PC-9 (cell line): ENCODE measurements at regions not wholly inside any gene's neighbourhood (a gene's known extent, or its start where the extent isn't known, plus 50 kb on each side); places are given as distances from the start of the nearest gene placed in this dataset.

Source experiments
- BruUV-seq: library from RNA; stranded (reverse); fragments of 400-500 nt; replicated peaks from 2 replicates; lab custom pipeline; 2021; lab: Mats Ljungman, UMichigan
- CTCF ChIA-PET: fragments of 300-600 bp; sonication (Branson Sonifier 250); formaldehyde crosslinking; loops from one replicate; lab custom pipeline; 2022; ENCODE audit warnings: antibody characterized with exemption; lab: Charles Lee
- POLR2A ChIA-PET: fragments of 300-600 bp; sonication (Branson Sonifier 250); formaldehyde crosslinking; loops from one replicate; lab custom pipeline; 2022; ENCODE audit warnings: antibody characterized with exemption; ENCODE audit not compliant: unreplicated experiment; lab: Charles Lee
- DNase-seq, 2 experiments: peaks; one replicate each; pipeline versions ENCODE4 v3.0.0 to v3.0.0-alpha.2; 2015 to 2022; ENCODE audit warnings: mixed read lengths in 1 of 2
- H2AFZ ChIP-seq: fragments of 200-600 bp; sonication (generic); 2 replicates; pipeline ENCODE4 v1.8.1; 2017; ENCODE audit warnings: antibody characterized with exemption
- H3F3A ChIP-seq: fragments of 200-600 bp; sonication (generic); 2 replicates; pipeline ENCODE4 v1.8.1; 2017; ENCODE audit warnings: antibody characterized with exemption, mild to moderate bottlenecking, low read depth; ENCODE audit not compliant: insufficient read depth
- H3K27ac ChIP-seq: fragments of 200-600 bp; sonication (generic); 2 replicates; pipeline ENCODE4 v1.6.1; 2016; ENCODE audit warnings: mixed run types
- H3K27me3 ChIP-seq: fragments of 200-600 bp; sonication (generic); 2 replicates; pipeline ENCODE4 v1.6.1; 2016; ENCODE audit warnings: low read depth, mixed run types; ENCODE audit not compliant: insufficient read depth
- H3K36me3 ChIP-seq: fragments of 200-600 bp; sonication (generic); 2 replicates; pipeline ENCODE4 v1.6.1; 2016; ENCODE audit warnings: low read depth, mixed run types
- H3K4me1 ChIP-seq: fragments of 200-600 bp; sonication (generic); replicated peaks from 2 replicates; pipeline ENCODE4 v1.6.1; 2016; ENCODE audit warnings: mixed run types; ENCODE audit not compliant: insufficient read depth
- H3K4me2 ChIP-seq: fragments of 200-600 bp; sonication (generic); 2 replicates; pipeline ENCODE4 v1.6.1; 2017; ENCODE audit warnings: mixed run types
- H3K4me3 ChIP-seq: fragments of 200-600 bp; sonication (generic); 2 replicates; pipeline ENCODE4 v1.6.1; 2016; ENCODE audit warnings: mixed run types
- H3K79me2 ChIP-seq: fragments of 200-600 bp; sonication (generic); 2 replicates; pipeline ENCODE4 v1.6.1; 2017; ENCODE audit warnings: low read depth, mixed run types
- H3K9me2 ChIP-seq: fragments of 200-600 bp; sonication (generic); 2 replicates; pipeline ENCODE4 v1.8.1; 2017; ENCODE audit warnings: mild to moderate bottlenecking; ENCODE audit not compliant: insufficient read depth
- H3K9me3 ChIP-seq: fragments of 200-600 bp; sonication (generic); 2 replicates; pipeline ENCODE4 v1.8.1; 2016; ENCODE audit warnings: low read depth; ENCODE audit not compliant: insufficient read depth
- H4K20me1 ChIP-seq: fragments of 200-600 bp; sonication (generic); 2 replicates; pipeline ENCODE4 v1.8.1; 2017; ENCODE audit not compliant: insufficient read depth
- CTCF ChIP-seq: fragments of 200-600 bp; sonication (generic); conservative IDR thresholded peaks from 2 replicates; pipeline ENCODE4 v1.6.1; 2017; ENCODE audit warnings: mixed run types, antibody characterized with exemption, mild to moderate bottlenecking, moderate library complexity
- EZH2 ChIP-seq: fragments of 200-600 bp; sonication (generic); IDR thresholded peaks from 2 replicates; pipeline ENCODE4 v1.8.0; 2017; ENCODE audit warnings: antibody characterized with exemption, low read depth
- intact Hi-C: fragments of 100-400 bp; cut with micrococcal nuclease; formaldehyde crosslinking; loops from one replicate; pipeline ENCODE4 v1.10.0; 2022; ENCODE audit not compliant: unreplicated experiment

GRCh38 chr6:81969011-81969410 lies 216.5 kb upstream of the TENT5A start:
- intact Hi-C loops = no loop called here
- ChIA-PET CTCF (interaction anchor here (0.7 kb wide), 1 partner anchor 563 kb away, joined by 3 read pairs; no protein-coding TSS in a partner anchor), POLR2A (no interaction called here)
- H3K4me2 ChIP-seq = no peak overlapping the region
- no peak overlapping the region for H3K4me3 ChIP-seq
- no peak overlapping the region for H2AFZ ChIP-seq
- TF ChIP-seq CTCF (no peak), EZH2 (no peak)
- no peaks in the 10 kb centered on the region for H3K27me3 ChIP-seq
- no peaks in the 10 kb centered on the region for H3K9me2 ChIP-seq
- no peak for DNase-seq
- no peaks in the 10 kb centered on the region for H3F3A ChIP-seq
- no peak overlapping the region for H3K27ac ChIP-seq
- H3K36me3 ChIP-seq = no peaks in the 10 kb centered on the region
- H3K79me2 ChIP-seq = no peaks in the 10 kb centered on the region
- H4K20me1 ChIP-seq = no peaks in the 10 kb centered on the region
- no TSS peak for BruUV-seq
- H3K9me3 ChIP-seq = no peaks in the 10 kb centered on the region
- H3K4me1 ChIP-seq = peaks cover 6% of the 10 kb centered on the region; the same call in 1 of the 2 replicates

- H3F3A ChIP-seq = no peaks in the 10 kb centered on the region
- no peak overlapping the region for H3K4me2 ChIP-seq
- ChIA-PET CTCF (no interaction called here), POLR2A (no interaction called here)
- DNase-seq = peak in 1 of 2 experiments; percentile 33
- H3K27me3 ChIP-seq = no peaks in the 10 kb centered on the region
- peaks cover 6% of the 10 kb centered on the region; the same call in 1 of the 2 replicates for H3K4me1 ChIP-seq
- H4K20me1 ChIP-seq = no peaks in the 10 kb centered on the region
- H3K9me2 ChIP-seq = no peaks in the 10 kb centered on the region
- H3K36me3 ChIP-seq = no peaks in the 10 kb centered on the region
- H3K79me2 ChIP-seq = no peaks in the 10 kb centered on the region
- H3K9me3 ChIP-seq = no peaks in the 10 kb centered on the region
- no peak overlapping the region for H3K4me3 ChIP-seq
- BruUV-seq = no TSS peak
- H3K27ac ChIP-seq = no peak overlapping the region
- H2AFZ ChIP-seq = no peak overlapping the region
- intact Hi-C loops = no loop called here
- no peak for TF ChIP-seq EZH2
- no peak for TF ChIP-seq CTCF
Measured at GRCh38 chr6:81966968-81967367, 214.5 kb upstream of the TENT5A start.

GRCh38 chr6:81962198-81962597 lies 209.7 kb upstream of the TENT5A start:
- no peak overlapping the region for H2AFZ ChIP-seq
- no TSS peak for BruUV-seq
- CTCF ChIA-PET = no interaction called here

More at GRCh38 chr6:81962198-81962597, 209.7 kb upstream of the TENT5A start:
- intact Hi-C loops = no loop called here
- POLR2A ChIA-PET = no interaction called here
- Histone ChIP-seq H3K27ac (no peak overlapping the region), H3K9me2 (no peaks in the 10 kb centered on the region), H3K36me3 (no peaks in the 10 kb centered on the region), H3K79me2 (no peaks in the 10 kb centered on the region), H3K4me1 (peaks cover 4% of the 10 kb centered on the region; the same call in 1 of the 2 replicates), H3K4me2 (no peak overlapping the region), H3K9me3 (no peaks in the 10 kb centered on the region), H3F3A (no peaks in the 10 kb centered on the region), H3K27me3 (no peaks in the 10 kb centered on the region), H4K20me1 (no peaks in the 10 kb centered on the region), H3K4me3 (no peak overlapping the region)
- no peak for DNase-seq
- TF ChIP-seq CTCF (no peak), EZH2 (no peak)
